Adrenal gland (tissue), 5 donors: ENCODE measurements at regions not wholly inside any gene's neighbourhood (a gene's known extent, or its start where the extent isn't known, plus 50 kb on each side); places are given as distances from the start of the nearest gene placed in this dataset.

Experiments
- CTCF ChIP-seq, 6 experiments: fragments of 450-650 bp in 4 of 6; fragments of 200-600 bp in 2 of 6; sonication (generic) in 1 of 6; IDR thresholded peaks; 1 replicate in 5 of 6; 2 replicates in 1 of 6; pipeline versions ENCODE4 v1.5.1 to v1.8.0; 2016 to 2021; ENCODE audit warnings: antibody characterized with exemption in 6 of 6, mild to moderate bottlenecking in 2 of 6, moderate library complexity in 1 of 6
- POLR2A ChIP-seq, 2 donors: fragments of 450-650 bp; IDR thresholded peaks; one replicate each; pipeline ENCODE4 v1.6.1; 2017; ENCODE audit warnings: antibody characterized with exemption in 2 of 2, mild to moderate bottlenecking in 2 of 2, moderate library complexity in 1 of 2
- donor health status: DM: no; HTN: no; CAD: no.

DNA sequence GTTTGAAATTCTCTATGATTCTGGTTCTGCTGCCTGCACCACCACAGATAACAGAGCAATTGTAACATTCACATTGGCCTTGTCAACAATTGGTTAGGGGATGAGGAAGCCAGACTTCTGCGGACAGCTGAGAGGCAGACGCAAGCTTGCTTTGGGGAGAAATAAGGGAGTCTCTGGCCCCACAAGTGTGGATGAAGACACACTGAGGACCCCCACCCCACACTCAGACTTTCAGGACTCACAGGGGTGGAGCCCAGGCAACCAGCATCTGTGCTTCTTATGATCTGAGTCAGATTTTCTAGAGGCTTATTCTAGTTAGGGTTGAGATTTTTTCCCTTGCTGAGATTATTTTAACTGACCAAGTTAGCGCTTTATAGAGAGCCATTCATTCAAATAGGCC lies 140.3 kb upstream of the IRX2 start:
- TF ChIP-seq CTCF (IDR thresholded peaks at IDR 0.05) (no peak), POLR2A (IDR thresholded peaks at IDR 0.05) (no peak)
